GM21447 (cell line): ENCODE measurements at regions not wholly inside any gene's neighbourhood (a gene's known extent, or its start where the extent isn't known, plus 50 kb on each side); places are given as distances from the start of the nearest gene placed in this dataset.

Experiments
- ATAC-seq: cut with Tn5 transposase; IDR thresholded peaks from one replicate; pipeline ENCODE4 v1.9.1; 2021; ENCODE audit not compliant: unreplicated experiment

DNA sequence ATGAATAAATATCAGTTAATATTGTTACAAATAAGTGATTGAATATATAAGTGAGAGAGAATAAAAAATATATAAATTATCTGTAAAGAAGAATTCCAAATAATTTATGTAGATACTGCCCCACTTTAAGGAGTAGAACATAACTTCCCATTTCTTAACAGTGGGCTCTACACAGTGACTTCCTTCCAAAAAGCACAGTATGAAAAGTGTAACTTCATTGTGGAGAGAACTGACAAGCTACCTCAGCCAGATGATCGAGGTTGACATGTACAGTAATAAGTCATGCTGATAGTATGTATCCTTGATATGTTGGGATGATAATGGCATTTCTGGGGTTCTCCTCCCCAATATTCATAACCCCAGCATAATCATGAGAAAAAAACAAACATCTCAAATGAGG is 191.9 kb upstream of the FN1 start:
- ATAC-seq, result no peak

DNA sequence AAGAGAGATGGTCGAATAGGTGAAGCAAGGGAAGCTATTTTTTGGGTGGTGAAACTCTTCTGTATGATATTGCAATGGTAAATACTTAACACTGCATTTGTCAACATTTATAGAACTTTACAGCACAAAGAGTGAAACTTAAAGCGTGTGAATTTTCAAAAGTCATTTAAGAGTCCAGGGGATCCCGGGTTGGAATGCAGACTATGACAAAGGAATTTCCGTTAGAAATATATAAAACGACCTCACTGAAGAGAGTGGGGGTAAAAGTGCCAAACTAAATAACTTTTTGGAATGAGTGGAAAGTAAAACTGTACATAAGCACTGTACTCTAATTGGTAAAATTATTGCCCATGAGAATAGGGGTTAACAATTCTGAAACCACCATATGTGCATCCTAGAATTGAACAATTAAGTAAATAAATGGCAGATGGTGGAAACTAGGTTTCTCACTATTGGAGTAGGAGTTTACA is 191.0 kb upstream of the FN1 start:
- ATAC-seq, result no peak

DNA sequence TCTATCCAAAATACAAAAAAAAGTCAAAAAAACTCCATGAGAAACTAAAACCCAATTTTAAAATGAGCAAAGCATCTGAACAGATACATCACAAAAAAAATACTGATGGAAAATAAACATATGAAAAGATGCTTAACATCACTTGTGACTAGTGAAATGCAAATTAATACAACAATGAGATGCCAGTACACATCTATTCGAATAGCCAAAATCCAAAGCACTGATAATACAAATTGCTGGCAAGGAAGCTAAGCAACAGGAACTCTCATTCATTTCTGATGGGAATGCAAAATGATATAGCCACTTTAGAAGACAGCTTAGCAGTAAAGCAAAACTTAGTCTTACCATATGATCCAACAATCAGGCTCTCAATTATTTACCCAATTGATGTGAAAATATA is 190.2 kb upstream of the FN1 start:
- no peak for ATAC-seq

DNA sequence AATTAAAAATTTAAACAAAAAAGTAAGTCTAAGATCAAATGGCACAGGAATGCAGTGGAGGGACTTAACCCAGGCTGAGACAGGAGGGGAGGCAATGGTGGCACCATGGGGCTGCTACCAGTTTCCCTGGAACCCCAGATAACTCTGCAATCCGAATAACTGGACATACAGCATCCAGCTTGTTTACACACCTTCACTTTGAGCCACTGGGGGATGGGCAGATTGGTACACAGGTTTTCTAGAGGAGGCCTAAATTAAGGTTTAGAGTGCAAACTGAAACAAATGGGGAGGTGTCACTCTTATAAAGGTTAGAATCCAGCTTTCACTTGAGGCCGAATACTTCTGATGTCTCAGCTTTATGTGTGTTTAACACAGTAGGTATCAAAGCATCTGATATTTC is 189.3 kb upstream of the FN1 start:
- ATAC-seq, result no peak

DNA sequence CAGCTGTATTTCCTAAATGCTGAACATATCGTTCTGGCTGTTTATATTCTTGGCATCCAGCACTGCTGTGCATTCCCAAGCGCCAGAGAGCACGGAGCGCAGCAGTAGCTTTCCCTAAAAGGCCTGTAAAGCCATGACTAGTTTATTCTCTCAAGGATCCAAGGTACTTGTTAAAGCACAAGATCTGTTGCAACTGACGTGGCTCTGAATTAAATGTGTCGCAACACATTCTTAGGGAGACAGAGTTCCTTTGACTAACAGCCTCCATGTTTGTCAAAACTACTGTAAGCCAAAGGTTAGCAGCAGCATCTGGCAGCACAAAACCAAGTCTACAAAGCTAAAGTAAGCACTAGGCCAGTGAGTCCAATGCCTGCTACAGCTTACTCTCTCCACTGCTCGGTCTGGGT is 188.6 kb upstream of the FN1 start:
- no peak for ATAC-seq

DNA sequence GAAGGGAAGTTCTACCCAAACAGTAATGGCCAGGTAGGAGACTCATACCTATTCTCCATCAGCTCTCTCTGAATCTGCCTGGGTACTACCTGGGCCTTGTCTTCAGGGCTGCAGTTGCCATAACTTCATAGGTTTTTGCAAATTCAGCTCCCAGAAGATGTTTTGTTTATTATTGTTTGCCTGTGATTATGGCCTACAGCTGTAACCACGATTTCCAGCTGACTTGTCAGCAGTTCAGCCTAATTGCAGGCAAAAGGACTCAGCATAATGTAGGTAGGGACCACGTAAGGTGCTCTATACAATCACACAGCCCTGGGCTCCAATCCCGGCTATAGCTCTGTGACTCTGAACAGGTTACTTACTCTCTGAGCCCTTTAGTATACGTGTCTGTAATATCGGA is 187.0 kb upstream of the FN1 start:
- ATAC-seq, result no peak

DNA sequence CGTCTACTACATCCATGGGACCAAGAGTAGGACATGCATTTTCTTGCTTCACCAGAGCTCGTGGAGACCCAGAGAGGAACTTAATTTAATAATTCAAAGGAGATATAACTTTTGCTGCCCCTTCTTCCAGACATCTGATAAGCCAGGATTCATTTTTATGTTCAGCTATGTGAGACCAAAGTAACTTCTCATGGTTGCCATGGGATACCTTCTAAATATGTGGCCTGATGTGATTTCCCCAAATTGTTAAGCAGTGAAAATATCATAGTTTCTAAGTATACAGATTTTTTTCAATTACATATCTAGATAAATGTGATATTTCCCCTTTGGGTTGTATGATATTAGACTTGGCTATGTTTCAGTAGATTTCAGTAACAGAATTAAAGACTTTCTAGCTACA is 185.5 kb upstream of the FN1 start:
- ATAC-seq, result no peak

DNA sequence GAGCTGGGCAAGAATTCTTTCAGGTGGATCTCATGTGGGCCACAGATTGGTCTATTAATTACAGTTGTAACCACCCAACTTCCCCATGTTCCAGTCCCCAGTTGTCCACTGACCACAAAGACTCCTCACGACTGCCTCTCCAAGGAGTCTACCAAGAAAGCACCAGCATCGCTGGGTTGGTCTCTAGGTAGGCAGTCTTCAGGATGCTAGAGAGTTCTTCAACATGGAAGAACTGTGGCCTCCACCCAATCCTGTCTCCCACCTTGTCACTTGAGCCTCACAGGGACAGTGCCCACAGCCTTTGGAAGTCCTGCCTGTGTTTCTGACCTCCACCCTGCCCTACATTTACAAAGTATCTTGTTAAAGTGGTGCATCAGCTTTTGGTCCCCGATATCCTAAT is 184.7 kb upstream of the FN1 start:
- no peak for ATAC-seq

DNA sequence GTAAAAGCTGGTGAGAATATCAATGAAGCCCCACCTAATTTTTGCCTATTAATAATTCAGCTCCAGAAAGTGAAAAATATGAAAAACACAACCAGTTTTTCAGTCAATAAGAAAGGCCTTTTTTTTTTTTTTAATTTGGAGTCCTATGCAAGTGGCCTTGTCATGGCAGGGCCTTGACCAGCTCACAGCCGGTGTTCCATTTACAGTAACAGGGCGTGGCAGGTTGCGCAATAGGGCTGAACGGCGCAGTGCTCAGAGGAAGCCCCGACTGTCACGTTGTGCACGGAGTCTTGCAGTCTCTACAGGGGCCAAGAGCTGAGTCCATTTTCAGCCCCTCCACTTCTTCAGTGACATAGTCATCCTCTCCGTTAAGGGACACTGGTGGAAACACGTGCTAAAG is 184.1 kb upstream of the FN1 start:
- ATAC-seq, result no peak

DNA sequence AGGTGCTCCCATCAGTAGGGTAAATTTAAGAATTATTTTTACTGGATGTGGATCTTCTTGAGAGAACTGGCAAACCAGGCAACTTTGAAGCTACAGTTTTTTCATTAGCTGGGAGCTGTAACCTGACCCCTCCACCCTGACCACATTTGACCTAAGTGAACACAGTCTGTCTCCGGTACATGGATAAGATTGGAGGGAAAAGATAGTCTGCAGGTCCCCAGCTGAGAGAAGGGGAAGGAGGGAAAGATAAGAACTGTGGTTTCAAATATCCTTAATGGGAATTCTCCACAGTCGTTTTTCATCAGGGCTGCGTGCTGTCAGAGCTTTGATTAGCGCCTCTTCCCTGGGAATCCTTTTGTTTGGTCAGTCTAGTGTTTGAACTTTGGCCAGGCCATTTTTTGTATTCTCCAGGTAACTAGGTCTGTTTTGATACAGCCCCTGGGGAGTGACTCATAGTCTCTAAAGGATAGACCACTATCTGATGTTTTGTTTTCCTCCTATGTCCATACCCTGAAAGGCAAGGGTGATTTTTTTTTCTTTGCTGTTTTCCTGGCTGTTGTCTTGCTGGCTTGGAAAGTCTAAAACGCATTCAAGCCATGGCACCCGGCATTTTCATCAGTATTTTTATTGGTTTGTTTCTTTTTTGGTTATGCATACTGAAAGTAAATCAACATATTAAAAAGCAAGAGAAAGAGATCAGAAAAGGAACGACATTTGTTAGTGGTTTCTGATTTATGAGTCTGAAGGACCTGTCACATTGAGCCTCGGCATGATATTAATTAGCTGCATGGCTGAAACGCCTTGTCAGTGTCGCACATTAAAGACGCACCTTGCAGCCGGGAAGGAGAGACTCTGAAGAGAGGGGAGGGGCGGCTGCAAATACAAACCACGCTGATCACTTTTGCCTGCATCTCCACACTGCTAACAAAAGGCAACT is 183.4 kb upstream of the FN1 start:
- no peak for ATAC-seq

DNA sequence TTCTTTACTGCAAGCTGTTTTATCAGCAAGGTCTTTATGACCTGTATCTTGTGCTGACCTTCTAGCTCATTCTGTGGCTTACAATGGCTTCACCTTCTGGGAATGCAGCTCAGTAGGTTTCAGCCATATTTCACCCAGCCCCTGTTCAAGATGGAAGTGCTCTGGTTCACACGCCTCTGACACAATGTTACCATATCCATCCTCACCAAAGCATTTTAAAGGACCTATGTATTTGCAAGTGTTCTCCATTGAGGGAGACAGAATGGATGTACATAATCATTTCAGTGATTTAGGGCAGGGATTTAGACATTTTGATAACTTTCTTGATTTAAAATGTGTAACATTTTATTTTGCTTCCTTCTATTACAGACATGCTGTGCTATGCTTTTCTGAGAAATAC is 182.3 kb upstream of the FN1 start:
- ATAC-seq, result no peak

DNA sequence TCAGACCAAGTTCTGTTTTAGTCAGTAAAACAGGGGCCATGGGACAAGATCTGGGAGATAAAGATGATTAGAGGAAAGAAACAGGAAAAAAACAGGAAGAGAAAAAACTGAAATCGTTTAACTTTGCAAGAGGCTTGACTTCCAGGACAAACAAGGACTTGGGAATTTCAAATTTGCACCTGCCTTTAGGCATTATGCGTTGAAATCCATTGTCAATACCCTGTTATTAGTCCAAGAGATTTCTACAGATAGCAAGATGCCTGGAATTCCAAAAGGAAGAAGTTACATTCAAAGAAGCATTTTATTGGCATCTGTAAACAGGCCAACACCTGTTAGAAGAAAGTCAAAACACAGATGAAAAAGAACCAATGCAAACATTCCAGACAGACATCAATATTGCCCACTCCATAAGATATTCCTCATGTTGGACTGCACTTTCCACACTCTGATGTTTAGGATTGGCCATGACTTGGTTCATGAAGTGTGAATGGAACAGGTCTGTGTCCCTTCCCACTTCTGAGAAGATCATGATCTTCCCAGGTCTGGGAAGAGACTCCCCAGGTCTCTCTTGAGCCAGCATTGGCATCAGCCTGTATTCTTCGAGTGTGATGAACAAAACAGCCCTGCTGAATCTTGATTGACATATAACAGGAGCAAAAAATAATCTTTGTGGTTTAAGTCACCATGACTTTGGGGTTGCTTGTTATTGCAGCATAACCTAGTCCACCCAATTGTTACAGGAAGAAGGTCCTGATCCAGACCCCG is 181.4 kb upstream of the FN1 start:
- ATAC-seq, result no peak

DNA sequence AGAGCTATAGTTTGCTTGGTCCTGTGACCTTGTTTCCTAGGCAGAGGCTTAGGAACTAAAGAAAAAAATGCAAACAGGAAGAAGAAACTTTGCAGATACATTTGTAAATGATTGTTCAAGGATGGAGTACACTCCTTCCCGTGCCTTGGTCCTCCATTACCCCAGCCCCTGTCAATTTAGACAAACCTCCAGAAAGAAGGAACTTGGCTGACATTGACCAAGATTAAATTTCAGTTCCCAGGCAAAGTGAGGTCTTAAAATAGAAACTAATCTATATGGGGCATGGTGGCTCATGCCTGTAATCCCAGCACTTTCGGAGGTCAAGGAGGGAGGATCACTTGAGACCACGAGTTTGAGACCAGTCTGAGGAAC is 179.9 kb upstream of the FN1 start:
- no peak for ATAC-seq

DNA sequence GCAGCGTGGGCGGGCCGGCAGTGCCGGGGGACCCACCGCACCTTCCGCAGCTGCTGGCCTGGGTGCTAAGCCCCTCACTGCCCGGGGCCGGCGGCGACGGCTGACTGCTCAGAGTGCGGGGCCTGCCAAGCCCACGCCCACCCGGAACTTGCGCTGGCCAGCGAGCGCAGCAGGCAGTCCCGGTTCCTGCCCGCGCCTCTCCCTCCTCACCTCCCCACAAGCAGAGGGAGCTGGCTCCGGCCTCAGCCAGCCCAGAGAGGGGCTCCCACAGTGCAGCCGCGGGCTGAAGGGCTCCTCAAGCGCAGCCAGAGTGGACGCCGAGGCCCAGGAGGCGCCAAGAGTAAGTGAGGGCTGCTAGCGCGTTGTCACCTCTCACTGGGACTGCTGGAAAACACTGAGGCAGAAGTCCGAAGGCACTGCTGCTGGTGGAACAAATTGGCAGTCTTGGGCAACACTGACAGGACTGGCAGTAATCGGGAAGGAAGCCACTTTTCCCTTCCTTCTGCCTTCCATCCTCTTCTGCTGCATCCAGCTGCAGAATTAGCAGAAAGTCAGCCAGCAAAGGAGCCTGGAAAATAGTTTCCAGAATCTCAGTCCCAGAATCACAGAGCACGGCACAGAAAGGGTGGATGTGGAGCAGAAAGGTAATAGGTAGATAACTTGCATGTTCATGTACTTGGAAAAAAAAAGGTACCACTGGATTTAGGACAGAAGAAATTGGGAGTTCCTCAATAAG is 179.4 kb upstream of the FN1 start:
- no peak for ATAC-seq

DNA sequence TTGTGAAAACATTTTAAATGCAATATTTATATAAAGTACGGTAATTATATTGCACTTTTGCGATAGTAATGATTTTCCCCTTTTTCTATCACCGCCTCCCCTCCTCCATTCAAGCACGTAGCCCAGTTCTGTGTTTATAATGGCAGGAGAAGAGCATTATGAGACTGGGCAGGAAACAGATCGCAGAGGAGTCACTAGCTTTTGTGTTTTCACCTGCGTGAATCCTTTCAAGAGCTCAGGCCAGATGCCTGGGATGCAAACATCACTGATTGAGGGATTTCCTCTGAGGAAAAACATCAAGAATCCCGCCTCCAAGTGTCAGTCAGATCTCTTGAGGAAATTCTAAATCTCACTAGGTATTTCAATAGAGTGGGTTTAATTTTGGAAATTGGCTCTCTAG is 178.4 kb upstream of the FN1 start:
- ATAC-seq, result no peak

DNA sequence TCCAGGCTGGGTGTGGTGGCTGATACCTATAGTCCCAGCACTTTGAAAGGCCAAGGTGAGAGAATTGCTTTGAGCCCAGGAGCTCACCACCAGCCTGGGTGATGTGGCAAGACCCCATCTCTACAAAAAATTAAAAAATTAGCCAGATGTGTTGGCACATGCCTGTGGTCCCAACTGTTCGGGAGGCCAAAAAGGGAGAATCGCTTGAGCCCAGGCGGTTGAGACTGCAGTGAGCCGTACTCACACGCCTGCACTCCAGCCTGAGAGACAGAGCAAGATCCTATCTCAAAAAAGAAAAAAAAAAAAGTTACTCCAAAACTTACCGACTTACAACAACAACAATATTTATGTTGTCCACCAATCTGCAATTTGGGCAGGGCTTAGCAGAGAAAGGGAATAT is 178.0 kb upstream of the FN1 start:
- no peak for ATAC-seq

DNA sequence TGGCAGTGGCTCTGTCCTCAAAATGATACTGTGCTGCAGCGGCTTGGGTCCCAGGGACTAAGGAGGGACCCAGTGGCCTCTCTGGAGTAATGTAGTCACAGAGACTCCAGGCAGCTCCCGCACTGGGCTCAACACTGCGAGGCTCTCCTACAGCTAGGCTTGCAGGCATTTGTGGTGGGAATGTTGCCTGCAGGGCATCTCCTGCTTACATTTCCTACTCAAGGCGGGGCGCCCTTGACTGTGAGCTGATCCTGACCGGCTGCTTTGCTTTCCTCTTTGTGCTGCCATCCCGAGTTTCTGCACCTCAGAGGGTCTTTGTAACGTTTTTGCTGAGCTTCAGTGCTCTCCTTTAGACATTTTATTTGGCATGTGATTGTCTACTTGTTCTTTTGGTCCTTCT is 177.4 kb upstream of the FN1 start:
- no peak for ATAC-seq

DNA sequence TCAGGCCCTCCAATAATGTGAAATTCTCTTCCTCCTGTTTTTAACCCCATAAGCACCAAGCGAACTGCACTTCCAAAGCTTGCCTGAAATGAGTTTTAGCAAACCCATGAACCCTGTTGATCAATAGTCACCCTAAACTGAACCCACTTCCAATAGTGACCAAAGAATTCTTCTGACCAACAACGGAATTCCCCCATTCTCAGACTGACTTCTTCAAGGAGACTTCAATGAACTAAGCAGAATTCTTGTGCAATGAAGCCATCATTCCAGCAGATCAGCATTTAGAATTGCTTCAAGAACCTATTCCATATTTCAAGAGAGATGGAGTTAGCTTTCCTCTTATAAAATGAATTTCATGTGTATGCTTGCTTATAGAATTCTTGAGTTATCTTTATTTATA is 176.9 kb upstream of the FN1 start:
- ATAC-seq, result no peak

DNA sequence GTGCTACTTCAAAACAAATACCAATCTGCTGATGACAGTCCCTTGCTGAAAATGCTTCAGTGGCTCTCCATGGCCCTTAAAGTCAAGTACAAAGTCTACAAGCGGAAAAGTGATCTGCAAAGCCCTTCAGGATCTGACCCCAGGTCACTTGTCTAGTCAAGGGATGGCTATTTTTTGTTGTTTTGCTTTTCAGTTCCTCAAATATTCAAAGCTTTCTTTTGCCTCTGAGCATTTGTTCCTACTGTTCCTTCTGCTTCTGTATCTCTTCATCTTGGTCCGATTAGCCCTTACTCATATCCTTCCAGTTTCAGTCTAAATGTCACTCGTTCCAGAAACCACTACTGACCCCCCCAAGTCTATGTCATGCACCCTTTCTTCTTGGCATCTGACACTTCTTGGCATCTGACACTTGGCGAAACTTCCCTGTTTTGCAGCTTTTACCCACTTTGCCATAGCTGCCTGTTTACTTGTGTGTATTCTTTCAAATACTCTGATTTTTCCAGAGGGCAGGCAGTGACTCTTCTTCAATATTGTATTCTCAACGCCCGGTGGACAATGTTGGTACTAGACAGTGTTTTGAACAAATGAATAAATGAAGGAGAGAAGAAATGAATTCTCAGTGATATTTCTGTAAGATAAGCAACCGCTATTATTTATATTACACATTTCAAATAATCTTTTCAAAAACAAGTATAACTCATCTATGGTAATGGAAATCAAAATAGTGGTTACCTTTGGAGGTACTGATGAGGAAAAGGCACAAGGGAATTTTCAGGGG is 175.9 kb upstream of the FN1 start:
- no peak for ATAC-seq

DNA sequence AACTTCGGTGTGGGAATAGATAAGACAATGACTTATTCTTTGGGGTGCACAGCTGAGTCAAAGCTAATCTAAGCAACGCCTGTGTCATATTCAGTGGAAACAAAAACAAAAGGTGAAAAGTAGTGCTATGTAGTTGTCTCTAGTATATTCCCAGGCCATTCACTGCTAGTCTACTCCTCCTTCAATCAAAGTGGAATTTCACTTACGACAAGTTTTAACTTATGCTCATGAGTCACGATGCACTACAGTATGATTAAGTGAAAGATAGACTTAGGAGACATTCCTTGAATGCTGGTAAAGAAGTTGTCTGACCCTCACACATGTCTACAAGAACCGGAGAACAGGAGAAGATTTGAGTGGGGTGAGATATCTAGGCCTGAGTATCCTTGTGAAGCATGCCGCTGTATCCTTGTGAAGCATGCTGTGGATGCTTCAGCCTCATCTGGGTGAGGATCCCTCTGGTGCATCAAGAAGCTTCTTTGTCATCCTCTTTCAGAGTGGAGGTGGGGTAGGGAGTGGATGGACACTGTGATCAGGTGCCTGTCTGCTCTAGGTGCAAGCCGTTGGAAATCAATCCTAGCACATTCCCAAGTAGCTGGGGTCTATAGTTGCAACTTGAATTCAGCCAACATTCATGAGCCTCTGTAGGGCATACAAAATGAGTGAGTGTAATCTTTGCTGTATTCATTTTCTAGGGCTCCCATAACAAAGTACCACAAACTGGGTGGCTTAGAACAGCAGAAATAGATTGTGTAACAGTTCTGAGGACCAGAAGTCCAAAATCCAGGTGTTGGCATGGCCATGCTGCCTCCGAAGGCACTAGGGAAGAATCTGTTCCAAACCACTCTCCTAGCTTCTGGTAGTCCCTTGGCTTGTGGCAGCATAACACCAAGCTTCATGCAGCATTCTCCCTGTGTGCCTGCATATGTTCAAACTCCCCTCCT is 173.5 kb upstream of the FN1 start:
- ATAC-seq, result no peak
